CD14-positive monocyte (primary cell): ENCODE measurements at regions not wholly inside any gene's neighbourhood (a gene's known extent, or its start where the extent isn't known, plus 50 kb on each side); places are given as distances from the start of the nearest gene placed in this dataset.

ENCODE experiments used
- DNase-seq, 3 donors: peaks; one replicate each; pipeline ENCODE4 v3.0.0-alpha.2; 2011 to 2022
- H2AFZ ChIP-seq: 2 replicates; pipeline ENCODE4 v1.6.0; 2012; ENCODE audit warnings: mild to moderate bottlenecking, low read depth, low read length, inconsistent platforms; ENCODE audit not compliant: insufficient read depth, poor library complexity, severe bottlenecking
- H3K27ac ChIP-seq, 2 donors: 1 replicate in 1 of 2; 2 replicates in 1 of 2; pipeline ENCODE4 v1.5.1; 2012 to 2013; ENCODE audit warnings: low read length in 2 of 2, control low read depth in 1 of 2, inconsistent platforms in 1 of 2, low read depth in 1 of 2, mild to moderate bottlenecking in 1 of 2
- H3K27me3 ChIP-seq, 2 donors: one replicate each; pipeline versions ENCODE4 v1.6.0 to v1.6.1; 2011 to 2013; ENCODE audit warnings: low read length in 2 of 2; ENCODE audit not compliant: control insufficient read depth in 2 of 2, insufficient read depth in 2 of 2
- H3K36me3 ChIP-seq, 2 donors: replicated peaks in 1 of 2; 1 replicate in 1 of 2; 2 replicates in 1 of 2; pipeline versions ENCODE4 v1.5.1 to v1.6.1; 2012 to 2013; ENCODE audit warnings: low read length in 2 of 2, control low read depth in 1 of 2, inconsistent platforms in 1 of 2, mild to moderate bottlenecking in 1 of 2; ENCODE audit not compliant: insufficient read depth in 2 of 2, control insufficient read depth in 1 of 2
- H3K4me1 ChIP-seq, 2 donors: 1 replicate in 1 of 2; 2 replicates in 1 of 2; pipeline versions ENCODE4 v1.5.1 to v1.6.1; 2012 to 2013; ENCODE audit warnings: low read length in 2 of 2, control low read depth in 1 of 2, inconsistent platforms in 1 of 2, mild to moderate bottlenecking in 1 of 2, moderate library complexity in 1 of 2; ENCODE audit not compliant: insufficient read depth in 2 of 2, control insufficient read depth in 1 of 2
- H3K4me2 ChIP-seq: replicated peaks from 2 replicates; pipeline ENCODE3; 2012; ENCODE audit warnings: low read length, moderate library complexity, mild to moderate bottlenecking; ENCODE audit not compliant: poor library complexity, severe bottlenecking; ENCODE audit errors: extremely low read depth
- H3K4me3 ChIP-seq, 3 experiments: fragments of 200-600 bp in 1 of 3; sonication (generic) in 1 of 3; replicated peaks in 1 of 3; 1 replicate in 2 of 3; 2 replicates in 1 of 3; pipeline ENCODE4 v1.5.1; 2011 to 2013; ENCODE audit warnings: low read length in 3 of 3, mild to moderate bottlenecking in 3 of 3, control low read depth in 2 of 3, low read depth in 2 of 3, inconsistent platforms in 1 of 3, moderate library complexity in 1 of 3
- H3K79me2 ChIP-seq: 2 replicates; pipeline ENCODE4 v1.6.0; 2012; ENCODE audit warnings: mild to moderate bottlenecking, control low read depth, inconsistent platforms, low read length, moderate library complexity; ENCODE audit not compliant: insufficient read depth
- H3K9ac ChIP-seq: 2 replicates; pipeline ENCODE4 v1.6.0; 2017; ENCODE audit warnings: low read length, mild to moderate bottlenecking; ENCODE audit not compliant: insufficient read depth, poor library complexity, severe bottlenecking
- H3K9me3 ChIP-seq, 2 donors: replicated peaks in 1 of 2; 1 replicate in 1 of 2; 2 replicates in 1 of 2; pipeline versions ENCODE4 v1.5.1 to v1.6.1; 2012 to 2013; ENCODE audit warnings: low read length in 2 of 2, control low read depth in 1 of 2; ENCODE audit not compliant: control insufficient read depth in 1 of 2, insufficient read depth in 1 of 2
- H4K20me1 ChIP-seq: 2 replicates; pipeline ENCODE4 v1.6.0; 2012; ENCODE audit warnings: mild to moderate bottlenecking, low read length, control low read depth, moderate library complexity; ENCODE audit not compliant: insufficient read depth
- H3K27ac Mint-ChIP-seq, 7 donors: one replicate each; pipeline ENCODE4 v1.8.0; 2020; ENCODE audit warnings: mild to moderate bottlenecking in 7 of 7, mixed read lengths in 7 of 7, moderate library complexity in 6 of 7, inconsistent platforms in 2 of 7
- H3K27me3 Mint-ChIP-seq, 3 donors: one replicate each; pipeline ENCODE4 v1.8.0; 2021 to 2022; ENCODE audit warnings: low read depth in 3 of 3, mild to moderate bottlenecking in 3 of 3, mixed read lengths in 3 of 3, moderate library complexity in 3 of 3, inconsistent platforms in 1 of 3
- H3K36me3 Mint-ChIP-seq, 2 donors: one replicate each; pipeline ENCODE4 v1.8.0; 2020; ENCODE audit warnings: mixed read lengths in 2 of 2, inconsistent platforms in 1 of 2, mild to moderate bottlenecking in 1 of 2
- H3K4me1 Mint-ChIP-seq: one replicate; pipeline ENCODE4 v1.8.0; 2020; ENCODE audit warnings: mild to moderate bottlenecking, mixed read lengths
- H3K4me3 Mint-ChIP-seq, 2 donors: one replicate each; pipeline ENCODE4 v1.8.0; 2020; ENCODE audit warnings: mild to moderate bottlenecking in 2 of 2, mixed read lengths in 2 of 2, moderate library complexity in 1 of 2
- H3K9me3 Mint-ChIP-seq, 7 donors: one replicate each; pipeline ENCODE4 v1.8.0; 2020 to 2022; ENCODE audit warnings: mixed read lengths in 7 of 7, mild to moderate bottlenecking in 6 of 7, moderate library complexity in 6 of 7, inconsistent platforms in 2 of 7
- WGBS: methylation state at CpG from one replicate; pipeline ENCODE4 v1.1.5; 2013; ENCODE audit warnings: missing lambda C conversion rate; ENCODE audit not compliant: insufficient coverage; 5-methylcytosine and 5-hydroxymethylcytosine counted together
- intact Hi-C, 2 donors: fragments of 100-400 bp; cut with micrococcal nuclease; formaldehyde crosslinking; loops; one replicate each; pipeline versions ENCODE4 v1.15.0 to v1.15.1; 2023
- TF ChIP-seq, protein P1 (sequence below): fragments of 200-600 bp; IDR thresholded peaks from one replicate; pipeline ENCODE4 v1.8.0; 2022; ENCODE audit warnings: antibody characterized with exemption, mild to moderate bottlenecking

- Histone ChIP-seq H3K36me3 (no peaks in the 10 kb centered on the region), H3K27me3 (no peaks in the 10 kb centered on the region), H3K4me2 (no peak overlapping the region), H3K9ac (no peak overlapping the region), H3K9me3 (no peaks in the 10 kb centered on the region), H3K4me3 (no peak overlapping the region), H4K20me1 (no peaks in the 10 kb centered on the region), H3K4me1 (no peaks in the 10 kb centered on the region), H2AFZ (no peak overlapping the region), H3K27ac (no peak overlapping the region), H3K79me2 (no peaks in the 10 kb centered on the region)
- Mint-ChIP-seq H3K27ac (no peak overlapping the region), H3K4me3 (no peak overlapping the region), H3K9me3 (peaks cover 0 to 5% (median 1%) of the 10 kb centered on the region in 7 donors), H3K4me1 (no peaks in the 10 kb centered on the region), H3K36me3 (no peaks in the 10 kb centered on the region), H3K27me3 (peaks cover 0 to 20% (median 7%) of the 10 kb centered on the region in 3 donors)
- intact Hi-C loops: no loop called here
- 100% methylated on average over 1 of the region's 1 CpG for WGBS
- TF ChIP-seq, protein P1, sequence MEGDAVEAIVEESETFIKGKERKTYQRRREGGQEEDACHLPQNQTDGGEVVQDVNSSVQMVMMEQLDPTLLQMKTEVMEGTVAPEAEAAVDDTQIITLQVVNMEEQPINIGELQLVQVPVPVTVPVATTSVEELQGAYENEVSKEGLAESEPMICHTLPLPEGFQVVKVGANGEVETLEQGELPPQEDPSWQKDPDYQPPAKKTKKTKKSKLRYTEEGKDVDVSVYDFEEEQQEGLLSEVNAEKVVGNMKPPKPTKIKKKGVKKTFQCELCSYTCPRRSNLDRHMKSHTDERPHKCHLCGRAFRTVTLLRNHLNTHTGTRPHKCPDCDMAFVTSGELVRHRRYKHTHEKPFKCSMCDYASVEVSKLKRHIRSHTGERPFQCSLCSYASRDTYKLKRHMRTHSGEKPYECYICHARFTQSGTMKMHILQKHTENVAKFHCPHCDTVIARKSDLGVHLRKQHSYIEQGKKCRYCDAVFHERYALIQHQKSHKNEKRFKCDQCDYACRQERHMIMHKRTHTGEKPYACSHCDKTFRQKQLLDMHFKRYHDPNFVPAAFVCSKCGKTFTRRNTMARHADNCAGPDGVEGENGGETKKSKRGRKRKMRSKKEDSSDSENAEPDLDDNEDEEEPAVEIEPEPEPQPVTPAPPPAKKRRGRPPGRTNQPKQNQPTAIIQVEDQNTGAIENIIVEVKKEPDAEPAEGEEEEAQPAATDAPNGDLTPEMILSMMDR: no peak
- DNase-seq: no peak
Observed at GRCh38 chr1:38360807-38361206, 314.2 kb upstream of the POU3F1 start.

- Mint-ChIP-seq H3K27me3 (peaks cover 1 to 8% (median 7%) of the 10 kb centered on the region in 3 donors), H3K4me3 (no peak overlapping the region), H3K27ac (no peak overlapping the region), H3K4me1 (no peaks in the 10 kb centered on the region), H3K9me3 (peaks cover under 1 to 11% (median 2%) of the 10 kb centered on the region in 7 donors), H3K36me3 (no peaks in the 10 kb centered on the region)
- TF ChIP-seq, protein P1: no peak
- Histone ChIP-seq H3K9me3 (peaks cover 0 to under 1% of the 10 kb centered on the region in 2 donors), H2AFZ (no peak overlapping the region), H3K79me2 (no peaks in the 10 kb centered on the region), H3K9ac (no peak overlapping the region), H3K4me2 (no peak overlapping the region), H3K4me3 (no peak overlapping the region), H3K27ac (no peak overlapping the region), H4K20me1 (no peaks in the 10 kb centered on the region), H3K27me3 (peaks cover 0 to 2% of the 10 kb centered on the region in 2 donors), H3K36me3 (no peaks in the 10 kb centered on the region), H3K4me1 (no peaks in the 10 kb centered on the region)
- WGBS: 93% methylated on average over 2 of the region's 6 CpGs
- DNase-seq: no peak
- intact Hi-C loops: no loop called here
Observed at GRCh38 chr1:38353956-38354355, 307.4 kb upstream of the POU3F1 start.
